HL-60 (cell line): ENCODE measurements at regions not wholly inside any gene's neighbourhood (a gene's known extent, or its start where the extent isn't known, plus 50 kb on each side); places are given as distances from the start of the nearest gene placed in this dataset.

Experiments
- DNase-seq, 2 experiments: peaks; one replicate each; pipeline ENCODE4 v3.0.0-alpha.2; 2010 to 2020; ENCODE audit warnings: low read depth in 1 of 2, low spot score in 1 of 2
- H3K27ac ChIP-seq: fragments of 250-450 bp; sonication (Bioruptor Pico); replicated peaks from 2 replicates; pipeline ENCODE4 v1.5.1; 2020; ENCODE audit warnings: mild to moderate bottlenecking, moderate library complexity
- H3K27me3 ChIP-seq: fragments of 250-450 bp; sonication (Bioruptor Pico); 2 replicates; pipeline ENCODE4 v1.5.1; 2021; ENCODE audit warnings: mild to moderate bottlenecking, moderate library complexity; ENCODE audit not compliant: insufficient read depth, poor library complexity, severe bottlenecking
- H3K4me3 ChIP-seq: replicated peaks from 2 replicates; pipeline ENCODE4 v1.5.1; 2011; ENCODE audit warnings: mild to moderate bottlenecking, control low read depth, low read length; ENCODE audit not compliant: insufficient read depth
- GABPA ChIP-seq: IDR thresholded peaks from 2 replicates; pipeline ENCODE4 v1.6.1; 2012; ENCODE audit warnings: low read depth
- POLR2AphosphoS5 ChIP-seq: IDR thresholded peaks from 2 replicates; pipeline ENCODE4 v1.6.1; 2012; ENCODE audit warnings: low read depth
- SPI1 ChIP-seq: IDR thresholded peaks from 2 replicates; pipeline ENCODE4 v1.6.1; 2012; ENCODE audit warnings: low read depth, mild to moderate bottlenecking, borderline replicate concordance
- TF ChIP-seq, protein P1 (sequence below): IDR thresholded peaks from 2 replicates; pipeline ENCODE4 v1.6.1; 2012; ENCODE audit warnings: low read depth; ENCODE audit not compliant: insufficient replicate concordance
- TF ChIP-seq, protein P2 (sequence below): IDR thresholded peaks from one replicate; pipeline ENCODE4 v1.5.1; 2011; ENCODE audit warnings: low read length, control low read depth, inconsistent platforms; ENCODE audit not compliant: insufficient read depth

DNA sequence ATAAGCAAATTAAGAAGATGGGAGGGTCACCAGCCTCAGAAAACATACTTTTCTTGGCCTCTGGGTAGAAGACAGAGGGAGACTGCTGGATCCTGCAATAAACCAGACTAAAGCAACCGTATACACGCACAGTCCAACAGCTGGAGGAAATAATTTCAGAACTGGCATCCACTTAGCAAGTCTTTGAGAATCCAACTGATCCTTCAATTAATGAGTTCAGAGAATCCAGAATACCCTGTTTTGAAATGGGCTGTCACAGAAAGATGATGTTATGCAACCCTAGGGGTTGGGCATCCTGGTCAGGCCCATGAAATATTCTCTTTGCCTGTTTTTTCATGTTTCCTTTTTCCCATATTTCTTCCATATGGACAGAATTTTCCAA is 134.0 kb upstream of the MAGI3 start:
- TF ChIP-seq POLR2AphosphoS5 (no peak), GABPA (no peak), SPI1 (no peak)
- TF ChIP-seq, protein P1, sequence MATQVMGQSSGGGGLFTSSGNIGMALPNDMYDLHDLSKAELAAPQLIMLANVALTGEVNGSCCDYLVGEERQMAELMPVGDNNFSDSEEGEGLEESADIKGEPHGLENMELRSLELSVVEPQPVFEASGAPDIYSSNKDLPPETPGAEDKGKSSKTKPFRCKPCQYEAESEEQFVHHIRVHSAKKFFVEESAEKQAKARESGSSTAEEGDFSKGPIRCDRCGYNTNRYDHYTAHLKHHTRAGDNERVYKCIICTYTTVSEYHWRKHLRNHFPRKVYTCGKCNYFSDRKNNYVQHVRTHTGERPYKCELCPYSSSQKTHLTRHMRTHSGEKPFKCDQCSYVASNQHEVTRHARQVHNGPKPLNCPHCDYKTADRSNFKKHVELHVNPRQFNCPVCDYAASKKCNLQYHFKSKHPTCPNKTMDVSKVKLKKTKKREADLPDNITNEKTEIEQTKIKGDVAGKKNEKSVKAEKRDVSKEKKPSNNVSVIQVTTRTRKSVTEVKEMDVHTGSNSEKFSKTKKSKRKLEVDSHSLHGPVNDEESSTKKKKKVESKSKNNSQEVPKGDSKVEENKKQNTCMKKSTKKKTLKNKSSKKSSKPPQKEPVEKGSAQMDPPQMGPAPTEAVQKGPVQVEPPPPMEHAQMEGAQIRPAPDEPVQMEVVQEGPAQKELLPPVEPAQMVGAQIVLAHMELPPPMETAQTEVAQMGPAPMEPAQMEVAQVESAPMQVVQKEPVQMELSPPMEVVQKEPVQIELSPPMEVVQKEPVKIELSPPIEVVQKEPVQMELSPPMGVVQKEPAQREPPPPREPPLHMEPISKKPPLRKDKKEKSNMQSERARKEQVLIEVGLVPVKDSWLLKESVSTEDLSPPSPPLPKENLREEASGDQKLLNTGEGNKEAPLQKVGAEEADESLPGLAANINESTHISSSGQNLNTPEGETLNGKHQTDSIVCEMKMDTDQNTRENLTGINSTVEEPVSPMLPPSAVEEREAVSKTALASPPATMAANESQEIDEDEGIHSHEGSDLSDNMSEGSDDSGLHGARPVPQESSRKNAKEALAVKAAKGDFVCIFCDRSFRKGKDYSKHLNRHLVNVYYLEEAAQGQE = no peak
- TF ChIP-seq, protein P2, sequence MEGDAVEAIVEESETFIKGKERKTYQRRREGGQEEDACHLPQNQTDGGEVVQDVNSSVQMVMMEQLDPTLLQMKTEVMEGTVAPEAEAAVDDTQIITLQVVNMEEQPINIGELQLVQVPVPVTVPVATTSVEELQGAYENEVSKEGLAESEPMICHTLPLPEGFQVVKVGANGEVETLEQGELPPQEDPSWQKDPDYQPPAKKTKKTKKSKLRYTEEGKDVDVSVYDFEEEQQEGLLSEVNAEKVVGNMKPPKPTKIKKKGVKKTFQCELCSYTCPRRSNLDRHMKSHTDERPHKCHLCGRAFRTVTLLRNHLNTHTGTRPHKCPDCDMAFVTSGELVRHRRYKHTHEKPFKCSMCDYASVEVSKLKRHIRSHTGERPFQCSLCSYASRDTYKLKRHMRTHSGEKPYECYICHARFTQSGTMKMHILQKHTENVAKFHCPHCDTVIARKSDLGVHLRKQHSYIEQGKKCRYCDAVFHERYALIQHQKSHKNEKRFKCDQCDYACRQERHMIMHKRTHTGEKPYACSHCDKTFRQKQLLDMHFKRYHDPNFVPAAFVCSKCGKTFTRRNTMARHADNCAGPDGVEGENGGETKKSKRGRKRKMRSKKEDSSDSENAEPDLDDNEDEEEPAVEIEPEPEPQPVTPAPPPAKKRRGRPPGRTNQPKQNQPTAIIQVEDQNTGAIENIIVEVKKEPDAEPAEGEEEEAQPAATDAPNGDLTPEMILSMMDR = no peak
- DNase-seq = no peak
- no peak overlapping the region for H3K27ac ChIP-seq
- H3K4me3 ChIP-seq = no peak overlapping the region
- peaks cover 3% of the 10 kb centered on the region for H3K27me3 ChIP-seq

DNA sequence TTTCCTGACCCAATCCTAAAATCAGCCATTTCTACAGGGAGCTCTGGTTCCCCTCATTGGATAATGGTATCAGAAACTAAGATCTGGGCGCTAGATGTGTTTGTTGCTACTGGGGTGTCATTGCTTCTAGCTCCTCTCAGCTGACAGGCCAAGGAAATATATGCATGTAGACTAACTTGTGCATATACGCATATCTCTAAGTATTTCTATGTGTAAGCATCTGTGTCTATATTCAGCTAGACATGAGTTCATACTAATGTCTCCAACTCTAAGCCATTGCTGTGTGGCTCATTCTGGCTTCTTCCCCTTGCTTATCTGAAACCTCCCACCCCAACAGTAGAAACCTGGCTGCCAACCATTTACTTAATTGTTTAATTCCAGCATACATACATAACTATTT is 130.3 kb upstream of the MAGI3 start:
- H3K27ac ChIP-seq = no peak overlapping the region
- H3K4me3 ChIP-seq = no peak overlapping the region
- TF ChIP-seq, protein P2 = no peak
- TF ChIP-seq POLR2AphosphoS5 = no peak
- no peak for TF ChIP-seq GABPA
- TF ChIP-seq, protein P1 = no peak
- no peak for TF ChIP-seq SPI1
- peaks cover 3% of the 10 kb centered on the region for H3K27me3 ChIP-seq
- no peak for DNase-seq

DNA sequence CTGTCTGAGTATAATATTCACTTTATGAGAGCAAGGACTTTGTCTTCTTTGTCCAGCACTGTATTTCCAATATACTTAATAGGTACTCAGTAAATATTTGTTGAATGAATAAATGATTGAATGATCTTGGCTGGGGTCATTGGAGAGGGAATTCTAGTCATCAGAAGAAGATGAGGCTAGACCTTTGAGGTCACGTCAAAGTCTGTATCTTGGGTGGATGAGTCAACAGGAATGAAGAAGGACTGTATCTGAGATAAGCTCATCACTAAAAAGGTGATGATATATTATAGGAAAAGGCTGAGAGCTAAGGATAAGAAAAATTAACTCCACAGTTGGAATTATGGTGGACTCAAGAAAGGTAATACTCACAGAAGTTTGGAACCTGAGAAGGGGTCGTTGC is 125.1 kb upstream of the MAGI3 start:
- Histone ChIP-seq H3K27me3 (no peaks in the 10 kb centered on the region), H3K27ac (no peak overlapping the region), H3K4me3 (no peak overlapping the region)
- DNase-seq = no peak
- TF ChIP-seq, protein P1 = no peak
- TF ChIP-seq SPI1 (no peak), GABPA (no peak), POLR2AphosphoS5 (no peak)
- TF ChIP-seq, protein P2 = no peak
